ENCODE measurements at regions not wholly inside any gene's neighbourhood (a gene's known extent, or its start where the extent isn't known, plus 50 kb on each side); places are given as distances from the start of the nearest gene placed in this dataset.

- Mint-ChIP-seq H3K36me3 (ENCODE audit: insufficient read depth, unreplicated experiment) (no peaks in the 10 kb centered on the region), H3K4me3 (ENCODE audit: low read depth, unreplicated experiment) (no peak overlapping the region), H3K27ac (ENCODE audit: unreplicated experiment) (peak overlapping the region; percentile 6), H3K27me3 (ENCODE audit: unreplicated experiment) (no peaks in the 10 kb centered on the region), H3K9me3 (ENCODE audit: low read depth, unreplicated experiment) (no peaks in the 10 kb centered on the region), H3K4me1 (ENCODE audit: low read depth, unreplicated experiment) (peaks cover 9% of the 10 kb centered on the region)
- intact Hi-C loops (cut with micrococcal nuclease; ENCODE audit: unreplicated experiment) = no loop called here
- DNase-seq = peak; percentile 3
- BruUV-seq (replicated peaks) = no TSS peak
- CTCF ChIA-PET = interaction anchor here (0.7 to 1.0 kb wide), 3 partner anchors 52 to 88 kb away, joined by 3 to 5 read pairs (median 3); no protein-coding TSS in a partner anchor
- no peak for TF ChIP-seq CTCF (IDR thresholded peaks at IDR 0.05; ENCODE audit: unreplicated experiment)
Observed at GRCh38 chr12:28057856-28058615, 85.5 kb upstream of the PTHLH start.

- no peaks in the 10 kb centered on the region for H3K9me3 Mint-ChIP-seq (ENCODE audit: low read depth, unreplicated experiment)
- no TSS peak for BruUV-seq (replicated peaks)
- H3K4me1 Mint-ChIP-seq (ENCODE audit: low read depth, unreplicated experiment) = peaks cover 9% of the 10 kb centered on the region
- no peak for DNase-seq
- no peaks in the 10 kb centered on the region for H3K27me3 Mint-ChIP-seq (ENCODE audit: unreplicated experiment)
- no peak overlapping the region for H3K4me3 Mint-ChIP-seq (ENCODE audit: low read depth, unreplicated experiment)
- CTCF ChIA-PET = interaction anchor here (0.8 kb wide), 1 partner anchor 51 kb away, joined by 3 read pairs; no protein-coding TSS in a partner anchor
- no peaks in the 10 kb centered on the region for H3K36me3 Mint-ChIP-seq (ENCODE audit: insufficient read depth, unreplicated experiment)
- TF ChIP-seq CTCF (IDR thresholded peaks at IDR 0.05; ENCODE audit: unreplicated experiment) = no peak
- intact Hi-C loops (cut with micrococcal nuclease; ENCODE audit: unreplicated experiment) = no loop called here
- no peak overlapping the region for H3K27ac Mint-ChIP-seq (ENCODE audit: unreplicated experiment)
Observed at GRCh38 chr12:28059220-28059619, 86.7 kb upstream of the PTHLH start.

- no peaks in the 10 kb centered on the region for H3K9me3 Mint-ChIP-seq (ENCODE audit: low read depth, unreplicated experiment)
- CTCF ChIA-PET = no interaction called here
- H3K36me3 Mint-ChIP-seq (ENCODE audit: insufficient read depth, unreplicated experiment) = no peaks in the 10 kb centered on the region
- no peak overlapping the region for H3K27ac Mint-ChIP-seq (ENCODE audit: unreplicated experiment)
- H3K4me1 Mint-ChIP-seq (ENCODE audit: low read depth, unreplicated experiment) = peaks cover 9% of the 10 kb centered on the region
- no TSS peak for BruUV-seq (replicated peaks)
- no peak overlapping the region for H3K4me3 Mint-ChIP-seq (ENCODE audit: low read depth, unreplicated experiment)
- no peak for TF ChIP-seq CTCF (IDR thresholded peaks at IDR 0.05; ENCODE audit: unreplicated experiment)
- intact Hi-C loops (cut with micrococcal nuclease; ENCODE audit: unreplicated experiment) = no loop called here
- no peaks in the 10 kb centered on the region for H3K27me3 Mint-ChIP-seq (ENCODE audit: unreplicated experiment)
- no peak for DNase-seq
Observed at GRCh38 chr12:28059668-28060067, 87.1 kb upstream of the PTHLH start.

- no TSS peak for BruUV-seq (replicated peaks)
- H3K36me3 Mint-ChIP-seq (ENCODE audit: insufficient read depth, unreplicated experiment) = no peaks in the 10 kb centered on the region
- H3K27me3 Mint-ChIP-seq (ENCODE audit: unreplicated experiment) = no peaks in the 10 kb centered on the region
- CTCF ChIA-PET = no interaction called here
- intact Hi-C loops (cut with micrococcal nuclease; ENCODE audit: unreplicated experiment) = no loop called here
- no peak overlapping the region for H3K4me3 Mint-ChIP-seq (ENCODE audit: low read depth, unreplicated experiment)
- DNase-seq = no peak
- H3K4me1 Mint-ChIP-seq (ENCODE audit: low read depth, unreplicated experiment) = peaks cover 9% of the 10 kb centered on the region
- H3K27ac Mint-ChIP-seq (ENCODE audit: unreplicated experiment) = peak overlapping the region; percentile 13
- no peaks in the 10 kb centered on the region for H3K9me3 Mint-ChIP-seq (ENCODE audit: low read depth, unreplicated experiment)
- TF ChIP-seq CTCF (IDR thresholded peaks at IDR 0.05; ENCODE audit: unreplicated experiment) = no peak
Observed at GRCh38 chr12:28060871-28061270, 88.3 kb upstream of the PTHLH start.

All from Calu3 (cell line).